Activated CD4-positive, alpha-beta T cell treated with anti-CD3 and anti-CD28 coated beads, Interleukin-2, amount 50 U/mL, for 48 hours (primary cell): ENCODE measurements at regions not wholly inside any gene's neighbourhood (a gene's known extent, or its start where the extent isn't known, plus 50 kb on each side); places are given as distances from the start of the nearest gene placed in this dataset.

Experiments used
- DNase-seq, 2 experiments: peaks; one replicate each; pipeline ENCODE4 v3.0.0-alpha.2; 2020

DNA sequence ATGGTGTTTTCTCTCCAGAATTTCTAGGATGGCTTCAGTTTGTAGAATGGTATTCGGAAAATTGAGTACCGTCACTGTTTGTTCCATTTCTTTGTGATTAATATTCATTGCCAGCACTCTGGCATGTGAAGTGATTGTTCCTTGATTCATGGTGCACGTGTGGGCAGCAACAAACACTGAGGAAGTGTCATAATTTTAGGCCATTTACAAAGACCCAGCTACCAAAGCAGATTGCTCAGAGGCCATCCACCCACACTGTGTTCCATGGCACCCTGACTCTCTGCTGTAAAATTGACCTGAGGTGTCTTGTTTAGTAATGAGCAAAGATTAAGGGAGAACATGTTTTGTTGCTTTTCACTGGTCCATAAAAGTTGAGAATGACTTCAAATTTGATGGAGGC is 250.9 kb upstream of the FMN2 start:
- no peak for DNase-seq

GRCh38 chr1:239841631-239842030 is 250.1 kb upstream of the FMN2 start:
- DNase-seq = no peak

DNA sequence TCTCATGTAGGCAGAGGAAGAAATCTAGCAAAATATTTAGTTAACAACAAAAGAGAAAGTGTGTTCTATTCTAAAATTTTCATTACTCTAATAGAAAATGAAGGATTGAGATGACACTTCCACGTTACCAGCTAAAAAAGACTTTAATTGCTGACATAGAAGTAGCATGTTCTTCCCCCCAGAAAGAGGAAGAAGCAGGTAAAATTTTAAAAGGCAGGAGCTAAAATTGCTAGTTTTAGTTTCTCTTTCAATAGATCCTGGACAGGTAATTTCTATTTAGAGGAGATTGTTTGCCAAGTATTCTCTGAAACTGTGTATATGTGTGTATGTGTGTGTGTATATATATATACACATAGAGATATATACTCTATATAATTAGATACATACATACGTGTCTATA is 248.1 kb upstream of the FMN2 start:
- no peak for DNase-seq

- DNase-seq = no peak
These were observed 246.8 kb upstream of the FMN2 start for GRCh38 chr1:239844833-239845232.

- DNase-seq = no peak
These were observed 236.8 kb upstream of the FMN2 start for GRCh38 chr1:239854922-239855321.

DNA sequence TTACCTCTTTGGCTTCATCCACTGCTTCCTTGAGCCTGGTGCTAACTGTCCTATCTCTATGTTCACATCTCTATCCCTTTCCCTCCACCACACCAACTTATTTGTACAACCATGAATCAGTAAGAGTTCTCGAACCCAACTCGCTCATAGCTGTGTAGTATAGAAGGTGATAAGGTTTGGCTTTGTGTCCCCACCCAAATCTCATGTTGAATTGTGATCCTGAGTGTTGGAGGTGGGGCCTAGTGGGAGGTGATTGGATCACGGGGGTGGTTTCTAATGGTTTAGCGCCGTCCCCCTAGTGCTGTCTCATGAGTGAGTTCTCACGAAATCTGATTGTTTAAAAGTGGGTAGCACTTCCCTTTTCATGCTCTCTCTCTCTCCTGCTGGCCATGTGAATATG is 235.6 kb upstream of the FMN2 start:
- DNase-seq = no peak

GRCh38 chr1:239856924-239857323 is 234.8 kb upstream of the FMN2 start:
- DNase-seq = no peak

DNA sequence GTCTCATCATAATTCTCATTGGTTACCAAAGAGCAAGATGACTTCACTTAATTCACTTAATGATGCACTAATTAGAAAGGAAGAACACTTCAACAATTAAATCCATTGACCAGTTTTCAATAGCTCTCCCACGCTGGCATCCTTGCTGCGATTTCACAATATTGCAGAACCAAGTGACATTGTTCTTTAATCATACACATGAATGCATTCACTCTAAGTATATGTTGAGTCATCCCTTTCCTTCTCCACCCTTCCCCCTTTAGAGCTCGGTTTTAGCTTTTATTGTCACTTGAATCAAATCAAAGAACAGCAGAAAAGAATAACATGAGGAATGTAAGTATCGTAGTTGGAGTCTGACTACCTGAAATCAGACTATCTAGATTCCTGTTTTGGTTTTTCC is 233.6 kb upstream of the FMN2 start:
- DNase-seq = no peak

DNA sequence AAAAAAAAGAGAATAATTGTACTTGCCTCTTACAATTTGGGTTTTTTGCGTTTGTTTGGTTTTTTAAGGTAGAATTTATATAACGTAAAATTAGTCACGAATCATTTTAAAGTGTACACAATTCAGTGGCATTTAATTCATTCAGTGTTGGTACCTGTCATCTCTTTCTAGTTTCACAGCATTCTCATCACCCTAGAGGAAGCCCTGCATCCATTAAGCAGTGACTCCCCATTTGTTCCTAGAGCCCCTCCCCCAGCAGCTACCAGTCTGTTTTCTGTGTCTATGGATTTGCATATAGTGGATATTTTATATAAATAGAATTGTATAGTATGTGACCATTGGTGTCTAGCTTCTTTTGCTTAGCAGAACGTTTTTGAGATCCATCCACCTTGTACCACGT is 233.2 kb upstream of the FMN2 start:
- DNase-seq = no peak

DNA sequence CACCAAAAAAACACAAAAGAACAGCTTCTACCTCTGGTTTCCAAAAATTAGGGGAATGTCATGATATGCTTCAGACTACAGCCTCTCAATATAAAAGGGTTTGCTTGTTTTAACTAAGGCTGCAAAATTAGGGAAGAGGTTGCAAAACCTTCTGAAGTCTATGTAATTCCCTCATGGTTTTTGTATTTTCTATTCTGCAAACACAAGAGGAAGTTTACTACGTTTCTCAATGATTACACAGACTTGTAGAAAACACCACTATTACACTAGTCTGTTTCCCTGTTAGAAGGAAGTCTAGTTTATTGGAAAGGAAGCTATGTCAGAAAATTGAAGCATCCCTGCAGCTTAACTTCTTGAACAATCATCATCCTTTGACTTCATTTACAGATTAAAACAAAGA is 229.7 kb upstream of the FMN2 start:
- DNase-seq = no peak

DNA sequence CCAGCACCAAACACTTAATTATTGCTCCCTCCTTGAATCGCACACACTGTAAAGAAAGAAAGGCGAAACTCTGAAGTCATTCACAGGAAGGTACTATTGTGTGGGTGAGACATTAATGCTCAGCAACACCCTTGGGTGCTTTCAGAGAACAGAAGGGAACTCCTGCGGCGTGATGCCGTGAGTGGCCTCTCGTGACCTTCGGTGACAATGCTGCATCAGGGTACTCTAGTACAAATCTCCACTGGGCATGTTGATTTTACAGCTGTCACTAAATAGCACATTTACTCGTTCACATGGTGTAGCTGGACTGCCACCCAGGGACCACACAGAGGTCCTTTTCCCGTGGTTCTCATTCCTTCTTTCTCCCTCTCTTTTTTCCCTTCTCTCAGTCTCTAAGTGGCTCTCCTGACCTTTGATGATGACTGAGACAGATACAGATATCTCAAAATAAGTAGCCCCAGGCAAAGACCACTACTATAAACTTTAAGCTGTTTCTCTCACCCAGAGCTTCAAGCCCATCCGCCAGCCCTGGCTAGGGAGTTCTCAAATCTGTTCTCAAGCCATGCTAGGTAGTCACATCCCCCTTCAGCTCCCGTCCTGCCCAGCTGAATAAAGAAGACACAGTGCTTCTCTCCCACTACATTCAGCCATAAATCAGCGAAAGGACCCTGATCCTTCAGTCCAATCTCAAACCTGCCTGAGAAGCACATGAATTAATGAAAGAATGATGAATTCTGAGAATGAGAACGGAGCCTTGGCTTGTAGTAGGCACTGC is 223.4 kb upstream of the FMN2 start:
- DNase-seq = no peak

- DNase-seq = no peak
These were observed 221.5 kb upstream of the FMN2 start for GRCh38 chr1:239870194-239870593.

- no peak for DNase-seq
These were observed 219.1 kb upstream of the FMN2 start for GRCh38 chr1:239872626-239873025.

GRCh38 chr1:239874831-239875230 is 216.9 kb upstream of the FMN2 start:
- no peak for DNase-seq

GRCh38 chr1:239879321-239880170 is 212.1 kb upstream of the FMN2 start:
- DNase-seq = no peak

DNA sequence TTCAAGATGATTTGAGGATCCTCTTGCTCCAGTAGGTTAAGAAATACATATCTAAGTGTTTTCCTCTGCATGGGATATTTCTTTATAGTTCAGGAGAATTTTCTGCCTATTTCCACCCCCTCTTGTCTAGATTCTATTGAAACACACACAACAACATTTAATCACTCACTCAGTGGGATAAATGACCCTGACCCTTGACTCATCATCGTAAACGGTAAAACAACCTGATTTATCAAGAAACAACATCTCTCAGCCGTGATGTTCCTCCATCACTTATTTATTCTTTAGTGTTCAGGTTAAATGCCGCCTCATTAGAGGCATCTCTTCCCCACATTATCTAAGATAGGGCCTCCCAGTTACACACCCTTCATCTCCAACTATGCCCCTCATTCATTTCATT is 208.7 kb upstream of the FMN2 start:
- DNase-seq = no peak

DNA sequence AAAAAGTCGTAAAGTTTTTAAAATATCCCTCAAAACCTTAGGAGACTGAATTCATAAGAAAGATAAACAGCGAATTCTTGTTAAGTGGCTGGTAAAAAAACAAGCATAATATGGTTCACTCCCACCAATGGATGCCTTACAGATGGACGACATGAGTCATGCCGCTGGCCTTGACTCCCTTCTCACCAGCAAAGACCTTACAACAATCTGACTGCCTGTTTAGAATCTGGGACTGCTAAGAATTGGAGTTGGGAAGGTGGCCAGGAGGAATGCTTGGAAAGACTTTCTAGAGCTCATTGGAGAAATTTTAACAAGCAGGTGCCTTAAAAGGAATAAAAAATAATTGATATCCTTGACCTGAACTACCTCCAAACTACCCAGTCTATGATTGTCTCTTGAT is 206.9 kb upstream of the FMN2 start:
- DNase-seq = no peak

DNA sequence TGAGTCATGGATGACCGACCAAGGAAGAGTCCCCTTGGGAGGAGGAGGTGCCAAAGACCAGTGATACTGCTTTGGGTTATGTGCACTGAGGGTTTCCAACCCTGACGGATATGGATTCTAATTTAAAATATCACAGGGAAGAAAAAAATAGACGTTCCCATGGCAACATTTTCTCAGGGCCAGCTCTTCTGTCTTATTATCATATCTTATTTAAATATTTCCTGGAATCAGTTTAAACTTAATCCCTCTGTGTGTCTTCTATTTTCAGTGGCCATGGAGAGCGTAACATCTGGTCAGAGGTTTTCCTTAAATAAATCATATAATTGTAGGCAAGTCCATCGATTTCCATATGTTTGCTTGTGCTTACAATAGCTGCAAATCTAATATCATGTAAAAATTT is 205.4 kb upstream of the FMN2 start:
- DNase-seq = no peak

DNA sequence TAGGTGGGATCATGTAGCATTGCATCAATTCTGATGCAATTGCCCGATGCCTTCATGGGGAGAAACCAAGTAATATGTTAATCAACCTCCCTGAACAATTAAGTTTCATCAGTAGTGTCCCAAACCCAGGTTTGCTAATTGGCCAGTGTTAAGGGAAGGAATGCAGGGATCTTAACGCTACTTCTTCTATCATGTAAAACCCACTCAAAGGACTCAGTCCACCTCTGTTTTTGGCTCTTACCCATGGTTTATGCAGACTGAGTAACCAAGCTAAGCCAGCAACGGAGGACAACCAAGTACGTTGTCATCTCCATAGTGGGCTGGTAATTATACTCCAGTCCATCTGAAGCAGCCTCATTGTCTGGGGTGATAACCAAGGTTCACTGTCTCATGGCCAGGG is 203.0 kb upstream of the FMN2 start:
- no peak for DNase-seq

DNA sequence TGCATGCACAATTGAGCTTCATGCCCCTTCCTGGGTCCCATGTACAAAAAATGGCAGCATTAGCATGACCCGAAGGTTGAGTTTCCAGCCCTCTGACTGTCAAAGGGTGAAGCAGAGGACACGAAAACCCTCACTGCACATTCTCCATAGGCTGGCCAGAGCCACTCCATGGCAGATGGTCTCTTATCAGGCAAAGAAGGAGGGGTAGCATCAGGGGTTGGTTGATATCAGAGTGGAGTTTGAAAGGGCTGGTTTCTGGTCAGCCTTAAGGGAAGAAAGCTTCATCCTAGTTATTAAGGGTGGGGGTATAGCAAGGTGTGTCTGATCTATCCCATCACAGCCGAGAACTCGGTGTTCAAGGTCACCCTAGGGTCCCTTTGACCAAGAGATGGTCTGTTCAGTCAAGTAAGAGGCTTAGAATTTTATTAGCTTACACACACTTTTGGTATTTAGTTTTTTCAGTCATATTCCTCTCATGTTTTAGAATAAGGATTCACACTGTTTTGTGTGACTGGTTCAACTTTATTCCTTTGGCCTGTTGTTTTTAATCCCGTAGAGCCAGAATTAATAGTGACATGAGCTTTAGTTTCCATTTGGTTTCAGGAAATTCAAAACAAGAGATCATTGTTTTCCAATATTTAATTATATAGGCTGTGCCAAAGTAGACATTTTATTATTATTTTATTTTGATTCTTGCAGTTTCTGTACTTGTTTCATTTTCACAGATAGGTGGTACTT is 199.9 kb upstream of the FMN2 start:
- DNase-seq = no peak

GRCh38 chr1:239892602-239893001 is 199.1 kb upstream of the FMN2 start:
- DNase-seq = no peak

DNA sequence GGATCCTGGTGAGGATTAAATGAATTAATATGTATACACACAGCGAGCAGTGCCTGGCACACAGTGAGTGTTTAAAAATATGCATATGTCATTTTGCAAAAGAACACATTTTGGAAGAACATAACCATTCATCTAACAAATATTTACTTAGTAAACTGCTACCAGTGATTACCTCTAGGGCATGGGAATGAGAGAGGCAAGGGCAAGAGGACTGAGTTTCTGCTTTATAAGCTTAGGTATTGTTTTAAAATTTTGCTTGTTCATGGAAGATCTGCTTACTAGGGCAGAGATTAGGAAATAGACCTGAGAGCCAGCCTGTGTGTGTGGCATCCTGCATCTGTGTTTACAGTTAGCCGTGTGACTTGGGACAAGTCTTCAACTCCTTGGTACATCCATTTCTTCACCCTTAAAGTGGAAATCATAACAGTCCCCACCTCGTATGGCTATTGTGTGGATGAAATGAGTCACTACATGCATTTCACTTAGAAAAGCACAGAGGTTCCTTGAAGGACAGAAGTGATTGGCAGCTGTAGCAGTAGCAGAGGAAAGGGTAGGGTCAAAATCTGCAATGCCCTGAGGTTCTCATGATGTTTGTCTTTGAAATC is 198.5 kb upstream of the FMN2 start:
- no peak for DNase-seq

DNA sequence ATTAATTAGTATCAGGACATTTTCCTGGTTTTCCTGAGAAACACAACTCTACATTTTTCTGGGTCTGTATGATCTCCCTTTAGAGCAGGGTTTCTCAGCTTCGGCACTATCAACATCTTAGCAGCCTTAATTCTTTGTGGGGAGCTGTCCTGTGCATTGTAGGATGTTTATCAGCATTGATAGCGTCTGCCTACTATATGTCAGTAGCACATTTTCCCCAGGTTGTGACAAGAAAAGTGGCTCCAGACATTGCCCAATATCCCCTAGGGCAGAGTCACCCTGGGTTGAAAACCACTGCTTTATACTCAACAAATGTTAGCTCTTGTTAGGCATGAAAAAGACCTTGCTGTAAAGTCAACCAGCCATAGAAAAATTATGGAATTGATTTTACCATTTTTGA is 195.1 kb upstream of the FMN2 start:
- DNase-seq = no peak
